Body of pancreas (tissue), 4 donors: ENCODE measurements at regions not wholly inside any gene's neighbourhood (a gene's known extent, or its start where the extent isn't known, plus 50 kb on each side); places are given as distances from the start of the nearest gene placed in this dataset.

ENCODE experiments used
- CTCF ChIP-seq, 7 experiments: fragments of 450-650 bp in 4 of 7; fragments of 200-600 bp in 3 of 7; sonication (generic) in 3 of 7; IDR thresholded peaks; one replicate each; pipeline ENCODE4 v1.5.1; 2016 to 2019; ENCODE audit warnings: antibody characterized with exemption in 7 of 7
- POLR2A ChIP-seq, 3 donors: fragments of 450-650 bp; IDR thresholded peaks; one replicate each; pipeline ENCODE4 v1.6.1; 2016; ENCODE audit warnings: antibody characterized with exemption in 3 of 3, mild to moderate bottlenecking in 2 of 3

GRCh38 chr11:70805243-70805642 is 406.9 kb downstream of the CTTN start:
- no peak for TF ChIP-seq CTCF (IDR thresholded peaks at IDR 0.05)
- TF ChIP-seq POLR2A (IDR thresholded peaks at IDR 0.05): no peak
